Neutrophil (primary cell): ENCODE measurements at regions not wholly inside any gene's neighbourhood (a gene's known extent, or its start where the extent isn't known, plus 50 kb on each side); places are given as distances from the start of the nearest gene placed in this dataset.

Experiments
- H3K27ac ChIP-seq: fragments of 200-600 bp; sonication (generic); 2 replicates; pipeline ENCODE4 v1.5.1; 2016; ENCODE audit warnings: mild to moderate bottlenecking, moderate library complexity
- H3K27me3 ChIP-seq: fragments of 200-600 bp; sonication (generic); 2 replicates; pipeline ENCODE4 v1.6.0; 2016; ENCODE audit warnings: mild to moderate bottlenecking
- H3K36me3 ChIP-seq: fragments of 200-600 bp; sonication (generic); 2 replicates; pipeline ENCODE4 v1.5.1; 2017
- H3K4me1 ChIP-seq, 2 experiments: fragments of 200-600 bp in 1 of 2; sonication (generic) in 1 of 2; 1 replicate in 1 of 2; 2 replicates in 1 of 2; pipeline versions ENCODE4 v1.5.1 to v1.6.1; 2013 to 2016; ENCODE audit warnings: low read depth in 1 of 2, low read length in 1 of 2, mild to moderate bottlenecking in 1 of 2, moderate library complexity in 1 of 2; ENCODE audit not compliant: control insufficient read depth in 1 of 2, insufficient read depth in 1 of 2
- H3K4me3 ChIP-seq, 2 experiments: fragments of 200-600 bp in 1 of 2; sonication (generic) in 1 of 2; 1 replicate in 1 of 2; 2 replicates in 1 of 2; pipeline ENCODE4 v1.5.1; 2013 to 2016; ENCODE audit warnings: low read depth in 1 of 2, low read length in 1 of 2, mild to moderate bottlenecking in 1 of 2, moderate library complexity in 1 of 2
- H3K9me3 ChIP-seq: fragments of 200-600 bp; sonication (generic); 2 replicates; pipeline ENCODE4 v1.5.1; 2016
- CTCF ChIP-seq: fragments of 200-600 bp; sonication (generic); IDR thresholded peaks from 2 replicates; pipeline ENCODE4 v1.5.1; 2016; ENCODE audit warnings: antibody characterized with exemption

- Histone ChIP-seq H3K36me3 (no peaks in the 10 kb centered on the region), H3K27ac (no peak overlapping the region), H3K9me3 (no peaks in the 10 kb centered on the region), H3K4me3 (no peak overlapping the region), H3K4me1 (no peaks in the 10 kb centered on the region), H3K27me3 (no peaks in the 10 kb centered on the region)
- TF ChIP-seq CTCF, result no peak
Measured at GRCh38 chr3:127107002-127107401, 85.9 kb upstream of the PRR23E start.

- no peaks in the 10 kb centered on the region for H3K27me3 ChIP-seq
- H3K4me3 ChIP-seq, result no peak overlapping the region
- no peak for TF ChIP-seq CTCF
- H3K36me3 ChIP-seq, result no peaks in the 10 kb centered on the region
- H3K4me1 ChIP-seq, result no peaks in the 10 kb centered on the region
- H3K9me3 ChIP-seq, result no peaks in the 10 kb centered on the region
- H3K27ac ChIP-seq, result no peak overlapping the region
Measured at GRCh38 chr3:127107491-127108375, 85.2 kb upstream of the PRR23E start.

GRCh38 chr3:127108796-127109195 lies 84.1 kb upstream of the PRR23E start:
- H3K27ac ChIP-seq, result no peak overlapping the region

GRCh38 chr3:127110982-127111693 lies 81.8 kb upstream of the PRR23E start:
- H3K27ac ChIP-seq, result no peak overlapping the region
- H3K4me3 ChIP-seq, result no peak overlapping the region
- no peaks in the 10 kb centered on the region for H3K9me3 ChIP-seq
- no peaks in the 10 kb centered on the region for H3K36me3 ChIP-seq
- H3K27me3 ChIP-seq, result no peaks in the 10 kb centered on the region
- H3K4me1 ChIP-seq, result no peaks in the 10 kb centered on the region
- TF ChIP-seq CTCF, result no peak

More at GRCh38 chr3:127108796-127109195, 84.1 kb upstream of the PRR23E start:
- Histone ChIP-seq H3K36me3 (no peaks in the 10 kb centered on the region), H3K9me3 (no peaks in the 10 kb centered on the region), H3K4me1 (no peaks in the 10 kb centered on the region), H3K27me3 (no peaks in the 10 kb centered on the region), H3K4me3 (no peak overlapping the region)
- no peak for TF ChIP-seq CTCF

GRCh38 chr3:127112796-127113570 lies 79.9 kb upstream of the PRR23E start:
- no peak for TF ChIP-seq CTCF

More at GRCh38 chr3:127112796-127113570, 79.9 kb upstream of the PRR23E start:
- no peak overlapping the region for H3K4me3 ChIP-seq
- H3K36me3 ChIP-seq, result no peaks in the 10 kb centered on the region
- no peaks in the 10 kb centered on the region for H3K27me3 ChIP-seq
- no peak overlapping the region for H3K27ac ChIP-seq
- H3K9me3 ChIP-seq, result no peaks in the 10 kb centered on the region
- no peaks in the 10 kb centered on the region for H3K4me1 ChIP-seq
